Testis (tissue), 2 donors: ENCODE measurements at regions not wholly inside any gene's neighbourhood (a gene's known extent, or its start where the extent isn't known, plus 50 kb on each side); places are given as distances from the start of the nearest gene placed in this dataset.

ENCODE experiments used
- DNase-seq: peaks from one replicate; pipeline ENCODE4 v3.0.0-alpha.2; 2019
- H3K27ac ChIP-seq, 2 donors: fragments of 200-600 bp; sonication (generic); one replicate each; pipeline ENCODE4 v1.5.1; 2019
- H3K27me3 ChIP-seq: fragments of 200-600 bp; sonication (generic); one replicate; pipeline ENCODE4 v1.5.1; 2019
- H3K36me3 ChIP-seq: fragments of 200-600 bp; sonication (generic); one replicate; pipeline ENCODE4 v1.5.1; 2017; ENCODE audit warnings: low read depth; ENCODE audit errors: missing control alignments
- H3K4me1 ChIP-seq: fragments of 200-600 bp; sonication (generic); one replicate; pipeline ENCODE4 v1.5.1; 2019
- H3K4me3 ChIP-seq, 2 donors: fragments of 200-600 bp; sonication (generic); one replicate each; pipeline ENCODE4 v1.5.1; 2017 to 2019
- H3K9me3 ChIP-seq: fragments of 200-600 bp; sonication (generic); one replicate; pipeline ENCODE4 v1.5.1; 2017
- POLR2A ChIP-seq: fragments of 450-650 bp; IDR thresholded peaks from one replicate; pipeline ENCODE4 v1.6.1; 2017; ENCODE audit warnings: antibody characterized with exemption, mild to moderate bottlenecking, moderate library complexity
- whole genome bisulfite sequencing, 2 donors: methylation state at CpG; one replicate each; pipeline ENCODE4 v1.1.5; 2018; 5-methylcytosine and 5-hydroxymethylcytosine counted together
- intact Hi-C: fragments of 100-400 bp; cut with DNase I; formaldehyde crosslinking; loops from one replicate; pipeline ENCODE4 v1.15.1; 2023; ENCODE audit warnings: low total_unique reads
- TF ChIP-seq, protein P1 (sequence below), 3 experiments: fragments of 450-650 bp in 2 of 3; fragments of 200-600 bp in 1 of 3; sonication (generic) in 1 of 3; IDR thresholded peaks; one replicate each; pipeline ENCODE4 v1.5.1; 2016 to 2019; ENCODE audit warnings: antibody characterized with exemption in 3 of 3, mild to moderate bottlenecking in 2 of 3, moderate library complexity in 1 of 3

DNA sequence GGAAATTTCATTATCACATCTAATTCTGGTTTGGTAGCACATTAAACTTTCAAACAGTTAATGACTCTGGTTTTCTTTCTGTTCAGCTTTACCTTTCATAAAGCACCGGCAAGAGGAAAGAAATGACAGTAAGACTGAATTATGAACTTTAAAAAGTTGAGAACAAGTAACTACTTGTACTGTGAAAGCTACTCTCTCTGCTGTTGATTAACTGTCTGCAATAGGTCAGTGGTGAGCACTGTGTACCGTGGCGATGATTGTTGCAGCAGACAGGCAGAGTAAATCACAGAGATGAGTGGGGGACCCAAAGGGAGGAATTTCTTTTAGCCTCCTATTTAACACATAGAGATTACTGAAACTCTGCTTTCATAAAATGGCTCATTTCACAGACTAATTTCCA lies 74.0 kb upstream of the MEF2C start:
- Histone ChIP-seq H3K9me3 (no peaks in the 10 kb centered on the region), H3K27ac (no peak overlapping the region), H3K36me3 (no peaks in the 10 kb centered on the region), H3K27me3 (no peaks in the 10 kb centered on the region), H3K4me3 (no peak overlapping the region), H3K4me1 (no peaks in the 10 kb centered on the region)
- WGBS, 2 donors = 53 to 55% methylated on average over 3 of the region's 3 CpGs
- TF ChIP-seq, protein P1, sequence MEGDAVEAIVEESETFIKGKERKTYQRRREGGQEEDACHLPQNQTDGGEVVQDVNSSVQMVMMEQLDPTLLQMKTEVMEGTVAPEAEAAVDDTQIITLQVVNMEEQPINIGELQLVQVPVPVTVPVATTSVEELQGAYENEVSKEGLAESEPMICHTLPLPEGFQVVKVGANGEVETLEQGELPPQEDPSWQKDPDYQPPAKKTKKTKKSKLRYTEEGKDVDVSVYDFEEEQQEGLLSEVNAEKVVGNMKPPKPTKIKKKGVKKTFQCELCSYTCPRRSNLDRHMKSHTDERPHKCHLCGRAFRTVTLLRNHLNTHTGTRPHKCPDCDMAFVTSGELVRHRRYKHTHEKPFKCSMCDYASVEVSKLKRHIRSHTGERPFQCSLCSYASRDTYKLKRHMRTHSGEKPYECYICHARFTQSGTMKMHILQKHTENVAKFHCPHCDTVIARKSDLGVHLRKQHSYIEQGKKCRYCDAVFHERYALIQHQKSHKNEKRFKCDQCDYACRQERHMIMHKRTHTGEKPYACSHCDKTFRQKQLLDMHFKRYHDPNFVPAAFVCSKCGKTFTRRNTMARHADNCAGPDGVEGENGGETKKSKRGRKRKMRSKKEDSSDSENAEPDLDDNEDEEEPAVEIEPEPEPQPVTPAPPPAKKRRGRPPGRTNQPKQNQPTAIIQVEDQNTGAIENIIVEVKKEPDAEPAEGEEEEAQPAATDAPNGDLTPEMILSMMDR (IDR thresholded peaks at IDR 0.05) = no peak
- no peak for TF ChIP-seq POLR2A
- intact Hi-C loops = no loop called here
- no peak for DNase-seq

DNA sequence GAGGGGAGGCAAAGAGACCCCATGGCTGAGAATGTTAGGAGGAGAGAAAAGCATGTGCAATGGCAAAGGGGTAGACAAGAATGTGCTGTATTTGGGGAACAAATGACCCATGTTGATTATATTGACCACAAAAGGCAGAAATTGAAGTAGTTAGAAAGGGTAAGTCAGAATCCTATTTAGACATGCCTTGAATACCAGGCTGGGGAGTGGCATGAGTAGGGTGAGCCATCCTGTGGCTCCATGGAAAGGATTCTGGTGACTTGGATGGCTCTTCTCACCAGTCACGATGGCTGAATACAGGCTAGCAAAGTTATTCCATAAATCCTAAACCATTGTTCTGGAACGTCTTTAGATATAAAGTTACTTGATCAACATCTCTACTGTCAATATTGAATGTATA lies 73.4 kb upstream of the MEF2C start:
- Histone ChIP-seq H3K27ac (no peak overlapping the region), H3K4me3 (no peak overlapping the region), H3K9me3 (no peaks in the 10 kb centered on the region), H3K36me3 (no peaks in the 10 kb centered on the region), H3K27me3 (no peaks in the 10 kb centered on the region), H3K4me1 (no peaks in the 10 kb centered on the region)
- WGBS, 2 donors = 83 to 92% methylated on average over 2 of the region's 2 CpGs
- intact Hi-C loops = no loop called here
- DNase-seq = no peak
- TF ChIP-seq, protein P1 (IDR thresholded peaks at IDR 0.05) = no peak
- TF ChIP-seq POLR2A = no peak

DNA sequence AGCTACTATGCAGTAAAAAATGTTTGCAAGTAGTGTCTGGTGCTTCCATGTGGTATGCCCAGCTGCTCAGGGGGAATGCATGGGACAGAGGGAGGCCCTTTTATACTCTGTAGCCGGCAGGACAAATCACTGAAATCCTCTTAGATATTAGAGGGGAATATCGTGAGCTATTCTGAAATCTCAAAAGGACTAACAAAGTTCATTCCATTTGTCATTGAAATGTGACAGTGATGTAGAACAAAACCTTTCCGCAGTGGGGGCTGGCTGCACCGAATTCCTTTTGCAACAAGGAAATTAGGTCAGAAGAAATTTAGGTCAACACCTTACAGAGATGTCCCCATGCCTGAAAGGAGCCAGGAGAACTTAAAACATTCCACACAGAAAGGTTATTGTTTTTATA lies 72.4 kb upstream of the MEF2C start:
- no peak for TF ChIP-seq POLR2A
- TF ChIP-seq, protein P1 (IDR thresholded peaks at IDR 0.05) = no peak
- H3K27me3 ChIP-seq = no peaks in the 10 kb centered on the region
- H3K4me1 ChIP-seq = no peaks in the 10 kb centered on the region
- no peak overlapping the region for H3K4me3 ChIP-seq
- intact Hi-C loops = no loop called here
- no peak overlapping the region for H3K27ac ChIP-seq
- H3K36me3 ChIP-seq = no peaks in the 10 kb centered on the region
- 91 to 92% methylated on average over 4 of the region's 4 CpGs for WGBS, 2 donors
- no peaks in the 10 kb centered on the region for H3K9me3 ChIP-seq
- DNase-seq = no peak

DNA sequence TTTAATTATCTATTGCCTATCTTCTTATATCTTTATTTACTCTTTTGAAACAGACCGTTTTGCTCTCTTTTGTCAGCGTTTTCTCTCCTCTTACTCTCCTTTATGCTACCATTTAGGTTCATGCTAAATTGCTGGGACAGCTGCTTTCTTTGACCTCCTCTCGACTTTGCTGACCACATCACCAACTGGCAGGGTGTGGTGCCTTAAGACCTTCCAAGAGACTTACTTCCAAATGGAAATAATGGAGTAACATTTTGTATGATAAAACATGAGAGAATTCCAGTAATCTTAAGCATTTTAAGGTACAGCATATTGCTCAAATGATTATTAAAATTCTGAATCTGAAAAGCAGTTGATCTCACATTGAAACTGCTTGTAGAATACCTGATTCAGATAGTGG lies 71.5 kb upstream of the MEF2C start:
- intact Hi-C loops = no loop called here
- DNase-seq = no peak
- Histone ChIP-seq H3K27ac (no peak overlapping the region), H3K4me1 (no peaks in the 10 kb centered on the region), H3K36me3 (no peaks in the 10 kb centered on the region), H3K9me3 (no peaks in the 10 kb centered on the region), H3K4me3 (no peak overlapping the region), H3K27me3 (no peaks in the 10 kb centered on the region)
- 57 to 67% methylated on average over 3 of the region's 3 CpGs for WGBS, 2 donors
- TF ChIP-seq, protein P1 (IDR thresholded peaks at IDR 0.05) = no peak

DNA sequence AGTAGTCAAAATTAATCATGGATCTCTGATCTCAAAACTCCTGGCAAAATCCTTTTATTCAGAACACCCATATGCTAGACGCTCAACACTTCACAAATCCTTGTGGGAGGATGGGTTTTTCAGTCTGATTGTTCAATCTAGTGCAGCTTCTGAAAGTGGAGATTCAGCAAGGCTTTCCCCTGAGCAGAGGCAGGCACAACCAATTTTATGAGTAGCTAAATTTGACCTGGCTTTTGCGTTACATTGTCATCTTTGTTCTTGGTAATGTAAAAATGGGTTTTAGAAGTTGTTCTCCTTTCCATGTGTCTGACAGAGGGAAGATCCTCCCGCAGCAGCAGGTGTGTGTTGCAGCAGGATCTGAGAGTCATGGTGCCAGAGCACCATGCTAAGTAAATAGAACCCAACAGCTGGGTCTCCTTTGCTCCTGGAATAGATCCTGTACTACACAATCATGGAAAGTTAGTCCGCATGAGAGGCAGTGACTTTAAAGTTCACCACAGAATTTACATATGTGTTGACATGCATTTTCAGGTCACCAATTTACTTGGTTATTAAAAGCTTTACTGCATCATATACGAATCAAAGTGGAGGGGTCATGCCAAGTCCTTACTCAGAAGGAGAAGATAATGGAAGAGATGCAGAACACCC lies 70.1 kb upstream of the MEF2C start:
- intact Hi-C loops = no loop called here
- H3K9me3 ChIP-seq = no peaks in the 10 kb centered on the region
- H3K36me3 ChIP-seq = no peaks in the 10 kb centered on the region
- DNase-seq = no peak
- no peaks in the 10 kb centered on the region for H3K27me3 ChIP-seq
- H3K4me1 ChIP-seq = no peaks in the 10 kb centered on the region
- TF ChIP-seq, protein P1 (IDR thresholded peaks at IDR 0.05) = no peak
- TF ChIP-seq POLR2A = no peak
- no peak overlapping the region for H3K27ac ChIP-seq
- H3K4me3 ChIP-seq = no peak overlapping the region
- 84 to 89% methylated on average over 5 of the region's 5 CpGs for WGBS, 2 donors
